Panc1 (cell line): ENCODE measurements at regions not wholly inside any gene's neighbourhood (a gene's known extent, or its start where the extent isn't known, plus 50 kb on each side); places are given as distances from the start of the nearest gene placed in this dataset.

Source experiments
- POLR2AphosphoS5 ChIP-seq: IDR thresholded peaks from 2 replicates; pipeline ENCODE4 v1.6.1; 2012; ENCODE audit warnings: mild to moderate bottlenecking, low read depth, low read length, moderate library complexity
- SIN3A ChIP-seq: IDR thresholded peaks from 2 replicates; pipeline ENCODE4 v1.6.1; 2012; ENCODE audit warnings: low read depth, mild to moderate bottlenecking, low read length, moderate library complexity, borderline replicate concordance; ENCODE audit not compliant: insufficient read depth
- TCF7L2 ChIP-seq: IDR thresholded peaks from 2 replicates; pipeline ENCODE4 v1.6.1; 2011; ENCODE audit warnings: mild to moderate bottlenecking, low read depth, low read length, inconsistent platforms
- TF ChIP-seq, protein P1 (sequence below): fragments of 450-650 bp; IDR thresholded peaks from 2 replicates; pipeline ENCODE4 v1.5.1; 2017; ENCODE audit warnings: mild to moderate bottlenecking

DNA sequence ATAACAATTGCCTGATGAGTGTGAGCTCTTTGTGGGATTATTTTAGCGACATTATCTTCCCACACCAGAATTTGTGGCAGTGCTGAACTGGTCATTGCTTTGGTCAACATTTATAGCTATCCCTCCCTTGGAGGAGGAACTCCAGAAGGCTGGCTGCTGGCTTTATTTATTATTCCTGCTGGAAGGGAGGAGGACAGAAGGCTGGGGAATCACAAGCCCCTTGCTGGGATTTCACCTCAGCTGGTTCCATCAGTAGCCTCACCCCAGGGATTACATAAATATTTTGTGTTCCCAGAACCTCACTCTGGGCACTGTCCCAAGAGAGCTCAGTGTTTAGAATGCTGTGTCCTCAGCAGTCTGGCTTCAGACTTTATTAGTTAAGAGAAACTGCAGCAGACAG lies 102.8 kb upstream of the C1orf21 start:
- TF ChIP-seq, protein P1, sequence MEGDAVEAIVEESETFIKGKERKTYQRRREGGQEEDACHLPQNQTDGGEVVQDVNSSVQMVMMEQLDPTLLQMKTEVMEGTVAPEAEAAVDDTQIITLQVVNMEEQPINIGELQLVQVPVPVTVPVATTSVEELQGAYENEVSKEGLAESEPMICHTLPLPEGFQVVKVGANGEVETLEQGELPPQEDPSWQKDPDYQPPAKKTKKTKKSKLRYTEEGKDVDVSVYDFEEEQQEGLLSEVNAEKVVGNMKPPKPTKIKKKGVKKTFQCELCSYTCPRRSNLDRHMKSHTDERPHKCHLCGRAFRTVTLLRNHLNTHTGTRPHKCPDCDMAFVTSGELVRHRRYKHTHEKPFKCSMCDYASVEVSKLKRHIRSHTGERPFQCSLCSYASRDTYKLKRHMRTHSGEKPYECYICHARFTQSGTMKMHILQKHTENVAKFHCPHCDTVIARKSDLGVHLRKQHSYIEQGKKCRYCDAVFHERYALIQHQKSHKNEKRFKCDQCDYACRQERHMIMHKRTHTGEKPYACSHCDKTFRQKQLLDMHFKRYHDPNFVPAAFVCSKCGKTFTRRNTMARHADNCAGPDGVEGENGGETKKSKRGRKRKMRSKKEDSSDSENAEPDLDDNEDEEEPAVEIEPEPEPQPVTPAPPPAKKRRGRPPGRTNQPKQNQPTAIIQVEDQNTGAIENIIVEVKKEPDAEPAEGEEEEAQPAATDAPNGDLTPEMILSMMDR, result no peak
- TF ChIP-seq POLR2AphosphoS5 (no peak), TCF7L2 (no peak), SIN3A (no peak)
